Hematopoietic multipotent progenitor cell treated with erythropoietin and hydrocortisone succinate and interleukin-3 and kit ligand, for 6 days (in vitro differentiated cells): ENCODE measurements at regions not wholly inside any gene's neighbourhood (a gene's known extent, or its start where the extent isn't known, plus 50 kb on each side); places are given as distances from the start of the nearest gene placed in this dataset.
"Not testable (repeated sequence)": the region's sequence is repeated elsewhere in the genome, so short reads cannot be mapped to it uniquely, and the experiment has no call there.

Source experiments
- DNase-seq: peaks from one replicate; pipeline ENCODE4 v3.0.0-alpha.2; 2015

- DNase-seq = no peak
Measured at GRCh38 chr1:88327391-88328267, 356.4 kb upstream of the PKN2 start.

DNA sequence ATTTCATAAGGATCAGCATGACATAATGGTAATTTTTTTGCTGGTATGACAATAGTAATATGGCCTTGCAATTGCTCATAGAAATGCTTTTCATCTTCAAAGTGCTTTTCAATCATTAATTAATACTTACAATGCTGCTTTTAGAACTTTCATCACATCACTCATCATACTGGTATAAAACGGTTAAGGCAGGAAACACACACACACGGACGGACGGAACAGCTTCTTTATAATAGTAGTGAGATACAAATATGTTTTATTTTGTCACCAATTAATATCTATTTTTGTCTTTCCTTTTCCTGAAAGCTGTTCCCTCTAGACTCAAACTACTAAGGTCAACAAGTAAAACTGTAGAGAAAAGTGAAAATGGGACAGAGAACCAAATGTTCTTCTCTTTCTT lies 353.9 kb upstream of the PKN2 start:
- no peak for DNase-seq

DNA sequence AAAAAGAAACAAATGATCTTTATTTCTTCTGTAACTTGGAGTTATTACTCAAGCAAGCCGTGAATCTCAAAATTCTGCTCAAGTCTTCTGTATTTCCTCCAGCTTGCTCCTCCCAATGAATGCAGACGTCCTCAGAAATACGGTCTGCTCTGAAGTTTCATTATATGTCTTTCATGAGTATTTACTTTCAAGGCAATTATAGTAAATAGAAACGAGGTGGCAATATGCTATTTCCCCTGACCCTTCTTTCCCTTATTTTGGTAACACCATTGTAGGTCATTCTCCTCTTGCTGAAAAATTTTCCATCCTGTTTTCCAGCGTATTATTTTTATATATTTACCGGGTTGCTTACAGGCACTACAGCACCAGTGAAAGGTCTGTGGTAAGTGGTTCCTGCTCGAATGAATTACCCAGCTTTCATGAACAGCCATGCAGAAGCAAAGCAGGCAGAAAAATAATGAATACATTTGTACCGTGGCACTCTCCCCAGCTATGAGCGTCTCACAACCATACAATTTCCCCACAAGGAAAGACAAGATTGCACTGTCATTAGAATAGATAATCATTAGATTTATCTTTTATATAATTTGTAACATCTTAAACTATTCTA lies 350.9 kb upstream of the PKN2 start:
- no peak for DNase-seq

DNA sequence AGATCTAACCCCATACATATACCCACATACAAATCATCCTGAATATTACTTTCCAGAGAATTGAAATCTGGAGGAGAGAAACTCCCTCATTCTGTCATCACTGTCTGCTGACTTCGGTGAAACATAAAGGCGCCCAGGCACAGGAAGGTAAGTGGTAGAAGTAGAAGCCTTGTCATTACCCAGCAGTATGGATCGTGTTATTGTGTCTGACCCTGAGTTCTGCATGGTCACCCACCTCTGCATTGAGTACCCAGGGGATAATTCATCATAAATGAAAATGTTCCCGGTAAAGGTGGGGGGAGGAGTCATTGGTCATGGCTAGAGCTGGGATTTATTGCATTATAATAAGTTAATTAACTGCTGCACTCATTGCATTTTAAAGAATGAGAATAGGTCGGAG lies 342.6 kb upstream of the PKN2 start:
- no peak for DNase-seq

GRCh38 chr1:88342081-88342480 lies 342.0 kb upstream of the PKN2 start:
- DNase-seq = not testable (repeated sequence)

GRCh38 chr1:88350648-88351047 lies 333.4 kb upstream of the PKN2 start:
- DNase-seq = no peak

GRCh38 chr1:88351960-88352359 lies 332.1 kb upstream of the PKN2 start:
- DNase-seq = no peak

DNA sequence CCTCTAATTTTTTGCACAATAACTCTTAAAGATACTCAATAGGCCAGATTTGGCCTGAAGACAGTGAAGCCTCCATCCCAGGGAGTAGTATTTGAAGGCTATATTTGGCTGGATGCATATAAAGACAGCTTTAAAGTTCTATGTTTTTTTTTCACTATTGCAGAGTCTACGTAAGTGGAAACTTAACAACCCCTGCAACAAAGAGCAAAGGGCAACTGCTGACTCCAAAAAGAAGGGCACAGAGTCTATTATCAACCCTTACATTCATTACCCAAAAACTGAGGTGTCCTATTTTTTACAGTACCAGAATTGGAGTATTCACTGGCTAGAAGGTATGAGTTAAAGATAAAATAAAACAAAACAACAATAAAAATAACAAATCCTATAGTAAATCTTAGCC lies 329.8 kb upstream of the PKN2 start:
- no peak for DNase-seq

DNA sequence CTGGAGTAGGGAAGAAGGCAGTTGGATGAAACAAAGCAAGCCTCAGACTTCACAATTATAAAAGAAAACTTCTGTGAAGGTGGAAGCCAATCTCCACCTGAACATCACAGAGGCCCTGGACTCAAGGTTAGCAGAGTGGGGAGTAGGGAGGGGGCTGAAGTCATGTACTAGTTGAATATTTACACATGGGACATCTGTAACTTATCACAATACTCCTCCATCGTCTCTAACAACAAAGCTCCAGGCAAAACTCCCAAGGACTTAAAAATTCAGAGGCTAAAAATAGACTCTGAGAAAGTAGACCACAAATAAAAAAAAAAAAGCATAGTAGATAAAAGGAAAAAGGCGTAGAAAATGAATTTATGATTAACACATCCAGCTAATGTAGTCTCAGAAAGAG lies 326.3 kb upstream of the PKN2 start:
- DNase-seq = no peak

- no peak for DNase-seq
Measured at GRCh38 chr1:88371436-88372023, 312.5 kb upstream of the PKN2 start.

- no peak for DNase-seq
Measured at GRCh38 chr1:88375977-88376376, 308.1 kb upstream of the PKN2 start.

GRCh38 chr1:88376421-88376820 lies 307.7 kb upstream of the PKN2 start:
- DNase-seq = no peak

DNA sequence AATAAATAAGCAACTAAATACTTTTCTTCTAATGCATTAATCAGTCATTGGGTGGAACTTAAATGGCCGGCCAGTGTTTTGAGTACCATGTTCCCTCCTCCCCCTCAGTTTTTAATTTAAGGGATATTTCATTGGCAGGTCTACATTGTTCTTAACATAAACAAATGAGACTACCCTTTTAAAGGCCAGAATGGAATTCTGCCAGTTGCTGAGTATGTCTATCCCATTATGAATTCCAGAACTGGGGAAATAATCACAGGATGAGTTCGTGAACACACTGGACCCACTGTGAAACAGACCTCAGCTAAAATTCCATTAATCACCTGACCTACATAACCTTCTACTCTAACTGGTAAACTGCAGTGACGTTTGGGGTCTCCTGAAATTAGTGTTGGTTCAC lies 305.5 kb upstream of the PKN2 start:
- DNase-seq = no peak

- peak; percentile 3 for DNase-seq
Measured at GRCh38 chr1:88394958-88395357, 289.1 kb upstream of the PKN2 start.

GRCh38 chr1:88398338-88398737 lies 285.7 kb upstream of the PKN2 start:
- no peak for DNase-seq

- no peak for DNase-seq
Measured at GRCh38 chr1:88399690-88400089, 284.4 kb upstream of the PKN2 start.

- no peak for DNase-seq
Measured at GRCh38 chr1:88401313-88401712, 282.8 kb upstream of the PKN2 start.

- DNase-seq = no peak
Measured at GRCh38 chr1:88404582-88404981, 279.5 kb upstream of the PKN2 start.

- DNase-seq = no peak
Measured at GRCh38 chr1:88407248-88407647, 276.8 kb upstream of the PKN2 start.

- no peak for DNase-seq
Measured at GRCh38 chr1:88421997-88422396, 262.1 kb upstream of the PKN2 start.

GRCh38 chr1:88433556-88433955 lies 250.5 kb upstream of the PKN2 start:
- DNase-seq = no peak

GRCh38 chr1:88434836-88435235 lies 249.2 kb upstream of the PKN2 start:
- DNase-seq = no peak

DNA sequence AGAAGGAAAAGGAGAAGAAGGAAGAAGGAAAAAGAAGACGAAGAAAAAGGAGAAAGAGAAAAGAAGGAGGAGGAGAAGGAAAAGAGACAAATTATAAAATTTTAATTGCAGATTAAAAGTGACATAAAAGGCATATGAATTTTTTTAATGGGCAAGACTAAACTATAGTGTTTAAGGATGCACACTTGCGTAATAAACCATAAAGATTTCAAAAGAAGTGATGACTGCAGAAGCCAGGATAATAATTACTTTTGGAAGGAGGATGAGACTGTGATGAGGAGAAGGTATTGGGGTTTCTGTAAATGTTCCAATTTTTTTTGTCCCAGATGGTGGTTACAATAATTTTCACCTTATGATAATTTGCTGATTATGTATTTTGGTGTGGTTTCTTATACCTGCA lies 243.1 kb upstream of the PKN2 start:
- no peak for DNase-seq

- no peak for DNase-seq
Measured at GRCh38 chr1:88451856-88452255, 232.2 kb upstream of the PKN2 start.
